BJ (cell line): ENCODE measurements at regions not wholly inside any gene's neighbourhood (a gene's known extent, or its start where the extent isn't known, plus 50 kb on each side); places are given as distances from the start of the nearest gene placed in this dataset.

Experiments used
- CTCF ChIA-PET: fragments of 350-600 bp; formaldehyde crosslinking; extraction: SDS; loops from one replicate; lab custom pipeline; 2021; ENCODE audit warnings: antibody characterized with exemption, inconsistent platforms; lab: Yijun Ruan, JAX
- POLR2A ChIA-PET: fragments of 300-600 bp; sonication (Branson Sonifier 250); formaldehyde crosslinking; extraction: SDS; loops from one replicate; lab custom pipeline; 2021; ENCODE audit warnings: antibody characterized with exemption; lab: Charles Lee
- DNase-seq: peaks from one replicate; pipeline ENCODE4 v3.0.0-alpha.2; 2011; ENCODE audit warnings: low read depth
- H3K27me3 ChIP-seq: 2 replicates; pipeline ENCODE4 v1.6.0; 2011; ENCODE audit warnings: low read length; ENCODE audit not compliant: control insufficient read depth, insufficient read depth
- H3K36me3 ChIP-seq: 2 replicates; pipeline ENCODE4 v1.5.1; 2011; ENCODE audit warnings: low read length; ENCODE audit not compliant: control insufficient read depth, insufficient read depth
- H3K4me3 ChIP-seq: 2 replicates; pipeline ENCODE4 v1.5.1; 2011; ENCODE audit warnings: low read depth, mild to moderate bottlenecking, control low read depth, low read length
- CTCF ChIP-seq: IDR thresholded peaks from 2 replicates; pipeline ENCODE4 v1.5.1; 2011; ENCODE audit warnings: low read depth, mild to moderate bottlenecking, control low read depth, inconsistent platforms, low read length, moderate library complexity; ENCODE audit not compliant: insufficient read depth

- ChIA-PET POLR2A (no interaction called here), CTCF (interaction anchor here (1.1 kb wide), 1 partner anchor 103 kb away, joined by 3 read pairs; no protein-coding TSS in a partner anchor)
- no peaks in the 10 kb centered on the region for H3K36me3 ChIP-seq
- DNase-seq, result no peak
- no peak overlapping the region for H3K4me3 ChIP-seq
- H3K27me3 ChIP-seq, result no peaks in the 10 kb centered on the region; the same call in 1 of the 2 replicates
- no peak for TF ChIP-seq CTCF
These were observed 228.6 kb downstream of the TJP1 start for GRCh38 chr15:29593629-29594028.

DNA sequence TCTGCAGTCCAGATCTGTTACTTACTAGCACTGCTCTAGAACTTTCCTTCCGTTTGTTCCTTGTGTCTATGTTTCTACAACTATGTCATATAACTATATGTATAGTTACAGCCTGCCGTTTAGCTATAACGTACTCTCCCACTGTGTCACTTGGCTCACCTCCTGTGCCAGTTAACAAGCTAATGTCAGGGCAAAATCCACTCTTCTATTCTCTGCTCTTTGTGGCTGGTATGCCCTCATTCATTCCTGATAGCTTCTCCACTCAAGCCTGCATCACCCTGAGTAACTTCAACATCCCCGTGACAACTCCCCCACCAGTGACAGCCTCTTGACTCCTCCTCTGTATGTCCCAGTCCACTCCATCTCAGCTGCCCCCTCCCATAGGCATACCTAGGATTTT lies 229.2 kb downstream of the TJP1 start:
- Histone ChIP-seq H3K4me3 (no peak overlapping the region), H3K36me3 (no peaks in the 10 kb centered on the region), H3K27me3 (no peaks in the 10 kb centered on the region; the same call in 1 of the 2 replicates)
- DNase-seq, result no peak
- POLR2A ChIA-PET, result no interaction called here
- TF ChIP-seq CTCF, result no peak
- CTCF ChIA-PET, result interaction anchor here (1.1 kb wide), 1 partner anchor 103 kb away, joined by 3 read pairs; no protein-coding TSS in a partner anchor

- TF ChIP-seq CTCF, result no peak
- no peak for DNase-seq
- POLR2A ChIA-PET, result no interaction called here
- no peaks in the 10 kb centered on the region for H3K36me3 ChIP-seq
- CTCF ChIA-PET, result no interaction called here
- no peaks in the 10 kb centered on the region; the same call in 1 of the 2 replicates for H3K27me3 ChIP-seq
- H3K4me3 ChIP-seq, result no peak overlapping the region
These were observed 231.6 kb downstream of the TJP1 start for GRCh38 chr15:29590701-29591100.

- TF ChIP-seq CTCF, result no peak
- no peaks in the 10 kb centered on the region for H3K36me3 ChIP-seq
- CTCF ChIA-PET, result interaction anchor here (1.4 to 1.6 kb wide), 2 partner anchors 11 to 20 kb away, joined by 3 read pairs; no protein-coding TSS in a partner anchor
- POLR2A ChIA-PET, result no interaction called here
- no peak overlapping the region for H3K4me3 ChIP-seq
- DNase-seq, result no peak
- no peaks in the 10 kb centered on the region; the same call in 1 of the 2 replicates for H3K27me3 ChIP-seq
These were observed 232.3 kb downstream of the TJP1 start for GRCh38 chr15:29589975-29590374.

DNA sequence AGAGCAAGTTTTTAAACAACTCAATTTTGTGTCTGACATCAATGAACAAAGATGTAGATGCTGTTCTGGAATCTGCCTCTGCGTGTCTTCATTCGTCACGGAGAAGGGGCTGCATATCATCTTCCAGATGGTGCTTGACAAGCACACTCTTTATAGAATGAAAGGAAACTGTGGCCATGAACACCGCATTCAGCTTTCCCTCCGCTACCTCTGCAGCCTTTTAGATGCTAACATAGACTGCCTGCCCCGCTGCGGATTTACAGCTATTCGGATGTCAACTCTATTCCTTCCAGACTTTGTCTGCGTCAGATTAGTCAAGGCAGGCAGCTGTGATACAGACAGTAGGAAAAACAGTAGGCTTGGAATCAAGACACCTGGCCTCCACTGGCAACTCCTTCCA lies 232.9 kb downstream of the TJP1 start:
- DNase-seq, result no peak
- no peaks in the 10 kb centered on the region; the same call in 1 of the 2 replicates for H3K27me3 ChIP-seq
- POLR2A ChIA-PET, result no interaction called here

More for the DNA sequence above, 232.9 kb downstream of the TJP1 start:
- CTCF ChIA-PET, result interaction anchor here (1.4 to 1.6 kb wide), 2 partner anchors 10 to 20 kb away, joined by 3 read pairs; no protein-coding TSS in a partner anchor
- no peak overlapping the region for H3K4me3 ChIP-seq
- H3K36me3 ChIP-seq, result no peaks in the 10 kb centered on the region
- TF ChIP-seq CTCF, result no peak
